HG03439 (cell line): ENCODE measurements at regions not wholly inside any gene's neighbourhood (a gene's known extent, or its start where the extent isn't known, plus 50 kb on each side); places are given as distances from the start of the nearest gene placed in this dataset.

Experiments
- ATAC-seq: cut with Tn5 transposase; IDR thresholded peaks from one replicate; pipeline ENCODE4 v1.9.1; 2021; ENCODE audit warnings: mild to moderate bottlenecking, moderate library complexity; ENCODE audit not compliant: unreplicated experiment

DNA sequence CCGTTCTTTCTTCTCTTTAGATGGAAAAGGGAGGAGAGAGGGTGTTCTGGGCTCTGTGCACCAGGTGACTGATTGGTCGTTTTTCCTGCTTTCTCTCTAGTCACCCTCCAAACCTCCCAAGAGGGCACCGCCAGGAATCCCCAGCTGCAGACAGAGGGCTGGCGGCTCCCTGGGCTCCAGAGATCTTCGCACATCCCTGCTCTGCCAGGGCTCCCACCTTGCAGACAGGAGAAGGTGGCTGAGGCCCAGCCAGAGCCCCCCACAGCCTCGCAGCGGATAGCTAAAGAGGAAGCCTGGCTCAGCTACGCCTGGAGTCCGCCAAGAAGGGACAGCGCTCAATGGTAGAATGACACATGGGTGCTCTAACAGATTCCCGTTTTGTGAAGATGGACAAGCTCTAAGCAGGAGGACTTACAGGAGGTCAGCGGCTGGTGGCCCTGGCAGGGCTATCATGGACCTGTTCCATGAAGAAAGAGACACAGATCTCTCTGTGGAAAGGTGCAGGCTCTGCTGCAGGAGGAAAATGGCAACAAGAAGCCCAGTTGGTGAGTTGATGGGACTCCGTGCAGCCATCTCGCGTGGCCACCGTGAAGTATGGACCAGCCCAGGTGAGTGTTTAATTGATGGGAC, 976.9 kb downstream of the BRD1 start:
- ATAC-seq: no peak

DNA sequence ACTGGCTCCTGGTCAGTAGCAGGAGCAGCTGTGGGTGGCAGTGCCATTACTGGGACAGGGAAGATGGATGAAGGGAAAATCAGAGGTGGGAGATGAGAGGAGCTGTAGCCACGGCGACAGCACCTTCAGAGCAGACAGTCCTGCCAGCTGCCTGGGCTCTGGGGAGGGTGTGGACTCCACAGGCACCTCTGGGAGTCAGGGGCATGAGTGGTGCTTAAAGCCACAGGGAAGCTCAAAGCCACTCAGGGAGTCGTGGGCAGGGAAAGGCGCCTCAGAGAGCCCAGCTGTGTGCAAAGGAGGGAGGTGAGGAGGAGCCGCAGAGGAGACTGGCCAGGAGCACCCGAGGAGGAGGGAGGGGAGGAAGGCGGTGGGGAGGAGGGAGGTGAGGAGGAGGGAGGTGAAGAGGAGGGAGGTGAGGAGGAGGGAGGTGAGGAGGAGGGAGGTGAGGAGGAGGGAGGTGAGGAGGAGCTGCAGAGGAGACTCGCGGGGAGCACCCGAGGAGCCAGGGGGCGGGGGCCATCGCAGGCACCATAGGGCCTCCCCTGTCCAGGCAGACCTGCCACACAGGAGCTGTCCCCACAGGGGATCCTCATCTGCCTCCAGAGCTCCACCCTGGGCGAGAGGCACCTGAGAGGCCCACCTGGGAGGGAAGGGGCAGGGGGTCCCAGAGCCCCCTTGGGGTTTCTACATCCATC, 977.6 kb downstream of the BRD1 start:
- ATAC-seq: no peak

DNA sequence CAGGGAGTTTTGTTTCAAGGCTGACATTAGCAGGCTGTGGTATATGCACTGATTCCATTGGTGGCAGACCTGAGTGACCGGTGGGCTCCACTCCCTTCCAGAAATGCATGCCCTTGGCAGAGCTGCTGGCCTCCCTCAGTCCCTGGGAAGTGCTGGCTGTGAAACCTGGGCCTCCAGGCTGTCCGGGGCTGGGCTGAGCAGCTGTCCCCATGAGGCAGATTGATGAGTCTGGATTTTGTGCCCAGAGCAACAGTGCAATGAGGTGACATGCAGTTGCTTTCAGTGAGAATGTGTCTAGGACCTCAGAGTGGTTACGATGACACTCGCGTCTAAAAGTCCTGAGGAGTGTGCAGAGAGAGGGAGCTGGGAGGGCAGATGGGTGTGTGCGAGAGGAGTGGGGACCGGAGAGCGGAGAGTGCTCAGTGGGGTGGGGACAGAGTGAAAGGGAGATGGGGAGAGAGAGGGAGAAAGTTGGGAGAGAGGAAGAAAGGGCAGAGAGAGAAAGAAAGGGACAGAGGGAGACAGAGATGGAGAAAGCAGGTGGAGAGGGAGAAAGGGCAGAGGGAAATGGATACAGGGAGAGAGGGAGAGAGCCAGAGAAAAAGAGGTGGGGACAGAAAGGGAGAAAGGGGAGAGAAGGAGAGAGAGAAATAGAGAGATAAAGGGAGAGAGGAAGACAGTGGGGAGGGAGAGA, 978.3 kb downstream of the BRD1 start:
- no peak for ATAC-seq

DNA sequence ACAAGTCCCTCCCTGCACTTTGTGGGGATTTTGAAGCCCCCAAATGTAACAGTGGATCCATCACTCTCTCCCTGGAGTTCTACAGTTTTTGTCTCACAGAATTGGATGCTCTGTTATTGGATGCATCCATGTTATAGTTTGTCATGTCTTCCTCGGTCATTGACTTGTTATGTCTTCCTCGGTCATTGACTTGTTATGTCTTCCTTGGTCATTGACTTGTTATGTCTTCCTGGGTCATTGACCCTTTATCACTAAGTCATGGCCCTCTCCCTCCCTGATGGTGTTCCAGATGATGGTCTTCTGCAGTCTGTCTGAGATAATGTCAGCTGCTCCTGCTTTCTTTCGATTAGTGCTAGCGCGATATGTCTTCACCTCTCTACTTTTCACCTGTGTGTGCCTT, 981.5 kb downstream of the BRD1 start:
- ATAC-seq: no peak

DNA sequence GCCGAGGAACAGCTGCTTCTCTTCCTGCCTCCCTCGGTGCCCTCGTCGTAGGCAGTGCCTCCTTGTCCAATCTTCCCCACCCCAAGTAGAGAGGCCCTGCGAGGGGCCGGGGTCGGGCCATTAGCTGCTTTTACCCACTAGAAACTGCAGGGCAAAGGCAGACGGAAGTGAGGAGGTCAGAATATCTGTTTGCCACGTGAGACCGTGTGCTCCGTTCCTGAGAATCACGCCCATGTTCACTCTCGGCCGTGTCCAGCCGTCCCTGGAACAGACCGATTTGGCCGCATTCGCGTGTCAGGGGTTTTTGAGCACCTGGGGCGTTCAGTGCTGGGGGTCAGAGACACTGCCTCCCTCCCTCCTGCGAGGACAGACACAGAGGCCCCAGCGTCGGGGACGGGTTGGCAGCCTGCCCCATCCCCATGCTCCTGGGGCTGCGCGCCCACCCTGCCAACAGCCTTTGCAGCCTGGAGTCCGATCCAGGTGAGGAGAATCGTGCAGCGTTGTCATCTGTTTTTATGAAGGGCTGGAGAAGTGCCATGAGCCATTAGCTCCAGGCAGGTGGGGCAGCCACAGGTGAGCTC, 982.2 kb downstream of the BRD1 start:
- ATAC-seq: no peak

DNA sequence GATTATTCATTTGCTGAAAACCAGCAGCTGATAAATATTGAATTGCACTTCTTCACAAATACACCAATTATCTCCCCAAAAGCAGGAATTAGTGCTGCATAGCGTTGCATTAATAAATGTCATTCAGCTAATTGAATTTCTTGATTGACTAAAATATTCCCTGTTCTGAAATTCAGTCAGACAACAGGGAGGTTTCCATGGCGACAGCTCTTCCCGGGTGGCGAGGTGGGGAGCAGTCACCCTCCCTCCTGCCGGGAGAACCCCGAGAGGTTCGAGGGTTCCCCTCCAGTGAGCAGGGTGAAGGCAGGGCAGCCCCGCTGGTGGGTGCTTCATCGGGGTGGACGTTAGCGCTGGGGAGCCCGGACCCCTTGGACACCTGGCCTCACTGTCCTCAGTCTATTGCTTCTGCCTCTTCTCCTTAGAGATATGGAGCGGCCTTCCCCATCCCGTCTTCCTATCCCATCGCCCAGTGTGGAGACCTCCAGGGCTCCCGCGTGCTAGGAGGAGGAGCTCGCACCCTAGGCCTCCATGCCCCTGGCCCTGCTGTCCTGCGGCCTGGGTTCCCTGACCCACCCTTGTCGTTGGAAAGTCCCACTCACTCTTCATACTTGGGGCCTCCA, 983.5 kb downstream of the BRD1 start:
- ATAC-seq: no peak

DNA sequence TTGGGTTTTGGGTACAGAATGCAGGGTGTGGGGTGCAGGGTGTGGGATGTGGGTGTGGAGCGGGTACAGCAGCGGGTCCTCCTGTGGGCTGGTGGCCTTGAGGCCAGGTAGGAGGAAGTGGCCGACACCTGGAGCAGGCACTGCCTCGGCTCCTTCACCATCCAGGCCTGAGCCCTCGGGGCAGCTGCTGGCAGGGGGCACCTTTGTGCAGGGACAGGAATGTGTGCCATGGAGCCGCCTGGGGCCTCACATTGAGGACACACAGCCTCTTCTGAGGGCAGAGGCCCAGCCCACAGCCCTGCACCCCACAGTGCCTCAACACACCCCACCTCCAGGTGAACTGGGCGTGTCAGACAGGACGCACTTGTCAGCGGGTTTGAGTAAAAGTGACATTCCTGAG, 984.0 kb downstream of the BRD1 start:
- ATAC-seq: no peak

DNA sequence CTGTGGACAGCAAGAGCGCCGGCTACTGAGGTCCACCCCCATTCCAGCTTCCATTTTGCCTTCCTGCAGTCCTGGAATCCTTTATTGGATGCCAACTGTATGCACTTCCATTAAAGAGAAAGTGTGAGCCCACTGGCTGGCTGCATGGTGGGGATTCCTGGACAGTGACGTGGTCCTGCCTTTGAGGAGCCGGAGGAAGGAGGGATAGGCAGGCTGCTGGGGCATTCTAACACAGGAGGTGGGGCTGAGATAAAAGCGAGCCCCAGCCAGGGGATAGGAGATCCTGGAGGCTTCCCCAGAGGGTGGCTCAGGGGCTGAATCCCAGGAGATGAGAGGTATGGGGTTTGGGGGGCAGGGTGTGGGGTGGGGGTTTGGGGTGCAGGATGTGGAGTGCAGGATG, 984.7 kb downstream of the BRD1 start:
- no peak for ATAC-seq

DNA sequence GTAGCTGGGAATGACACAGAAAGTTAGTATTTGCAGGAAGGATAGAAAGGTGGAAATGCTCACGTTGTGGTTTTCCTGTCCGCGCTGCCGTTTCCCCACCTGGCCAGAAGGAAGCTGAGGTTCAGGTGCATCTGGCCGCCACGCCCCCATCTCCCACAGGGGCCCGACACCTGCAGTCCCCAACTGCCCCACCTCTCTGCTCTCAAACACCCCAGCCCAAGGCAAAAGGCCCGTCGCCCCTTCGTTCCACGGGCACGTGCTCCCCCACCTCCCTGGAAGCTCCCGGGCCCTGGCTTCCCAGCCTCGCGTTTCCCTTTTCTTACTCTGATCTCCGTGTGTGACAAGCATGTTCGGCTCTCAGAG, 985.1 kb downstream of the BRD1 start:
- ATAC-seq: no peak

DNA sequence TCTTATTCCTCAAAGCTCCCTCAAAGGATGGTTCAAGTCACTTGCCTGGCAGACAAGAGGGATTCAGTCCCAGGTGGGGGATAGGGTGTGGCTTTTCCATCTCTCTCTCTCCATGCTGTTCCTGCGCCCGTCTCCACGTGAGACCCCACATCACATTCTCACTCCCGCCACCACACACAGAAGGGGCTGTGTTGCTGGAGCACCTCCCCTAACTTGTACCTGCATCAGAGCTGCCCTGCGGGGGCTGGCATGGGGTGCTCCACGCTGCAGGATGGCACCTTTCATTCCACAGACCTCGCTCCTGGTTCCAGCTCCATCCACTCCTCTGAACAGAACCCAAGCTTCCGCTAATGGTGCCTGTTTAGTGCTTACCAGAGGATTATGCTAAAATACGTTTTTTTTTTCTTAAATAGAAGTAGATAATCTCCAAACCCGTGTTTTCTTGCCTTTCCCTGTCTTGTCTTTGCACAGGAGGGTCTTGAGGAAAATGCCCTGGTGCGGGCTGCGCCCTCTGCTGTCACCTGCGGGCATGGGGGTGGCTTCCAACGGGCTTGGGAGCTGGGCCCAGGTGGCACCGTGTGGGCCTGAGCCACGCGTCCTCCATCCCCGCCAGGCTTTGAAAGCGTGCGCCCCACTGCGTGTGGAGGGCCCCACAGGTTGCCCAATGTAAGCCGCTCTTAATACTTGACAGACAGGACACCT, 985.6 kb downstream of the BRD1 start:
- no peak for ATAC-seq

DNA sequence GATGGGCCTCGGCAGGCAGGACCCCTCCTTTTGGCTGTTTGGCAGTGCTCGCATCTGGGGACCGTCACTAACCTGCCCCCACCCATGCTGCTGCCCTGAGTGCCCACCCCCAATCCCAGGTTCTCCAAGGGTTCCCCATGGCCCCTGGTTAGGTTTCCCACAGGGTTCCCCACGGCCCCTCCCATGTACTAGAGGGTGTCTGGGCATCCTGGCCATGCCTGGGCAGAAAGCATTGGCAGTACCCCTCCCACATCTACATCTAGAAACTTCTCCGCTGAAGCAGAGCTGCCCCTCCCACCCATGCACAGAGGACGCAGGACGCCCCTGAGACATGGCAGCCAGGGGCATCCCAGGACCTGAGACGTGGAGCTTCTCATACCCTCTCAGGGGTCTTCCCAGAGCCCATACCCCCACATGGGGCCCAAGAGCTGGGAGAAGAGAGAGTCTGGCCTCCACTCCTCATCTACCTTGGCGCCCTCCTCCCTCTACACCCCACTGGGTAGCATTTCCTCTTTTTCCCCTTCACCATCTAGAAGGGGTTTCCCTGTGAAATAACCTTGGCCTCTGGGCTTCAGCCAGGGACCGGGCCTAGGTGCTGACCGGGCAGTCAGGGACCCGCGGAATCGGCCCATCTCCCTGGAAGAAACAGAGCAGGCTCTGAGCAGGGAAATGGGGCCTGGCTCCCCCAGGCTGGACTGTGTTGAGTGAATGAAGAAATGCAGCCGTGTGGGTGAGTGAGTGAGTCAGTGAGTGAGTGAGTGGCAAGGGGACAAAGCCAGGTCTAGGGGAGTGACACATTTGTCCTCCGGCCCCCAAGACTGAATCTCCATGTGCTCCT, 987.3 kb downstream of the BRD1 start:
- ATAC-seq: no peak

DNA sequence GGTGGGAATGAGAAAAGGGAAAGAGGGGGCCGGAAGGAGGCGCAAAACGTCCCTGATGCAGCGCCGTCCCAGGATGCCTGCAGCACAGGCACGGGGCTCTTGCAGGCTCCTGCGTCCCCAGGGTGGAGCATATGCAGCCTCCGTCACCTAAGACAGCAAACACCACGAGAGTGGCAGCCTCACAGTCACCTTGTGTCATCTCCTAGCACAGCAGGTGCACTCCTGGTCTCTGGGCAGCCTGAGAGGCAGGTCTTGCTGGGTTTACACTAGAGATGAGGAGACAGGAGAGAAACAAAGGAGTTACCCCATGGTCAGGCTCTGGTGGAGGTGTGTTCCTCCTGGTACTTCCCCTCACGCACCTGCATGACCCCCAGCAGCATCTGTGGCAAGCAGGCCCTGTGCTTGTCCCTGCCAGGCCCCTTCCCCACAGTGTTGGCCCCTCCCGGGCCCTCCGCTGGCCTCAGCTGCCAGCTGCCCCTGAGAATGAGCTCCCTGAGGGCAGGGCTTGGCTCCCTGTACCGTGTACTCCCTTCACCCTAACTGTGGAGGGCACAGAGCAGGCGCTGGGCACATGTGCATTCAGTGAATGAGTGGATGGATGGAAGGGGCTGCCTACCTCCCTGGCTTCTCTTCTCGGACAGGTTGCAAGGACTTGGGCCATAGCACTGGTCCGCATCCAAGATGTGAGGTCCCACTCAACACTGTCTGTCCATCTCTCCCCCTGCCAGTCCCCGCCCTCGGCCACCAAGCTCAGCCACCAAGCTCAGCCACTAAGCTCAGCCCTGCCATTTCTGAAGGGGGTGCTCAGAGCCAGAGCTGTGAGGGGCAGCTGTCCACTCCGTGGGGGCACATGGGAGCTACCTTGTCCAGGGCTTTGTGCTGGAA, 988.6 kb downstream of the BRD1 start:
- ATAC-seq: no peak

DNA sequence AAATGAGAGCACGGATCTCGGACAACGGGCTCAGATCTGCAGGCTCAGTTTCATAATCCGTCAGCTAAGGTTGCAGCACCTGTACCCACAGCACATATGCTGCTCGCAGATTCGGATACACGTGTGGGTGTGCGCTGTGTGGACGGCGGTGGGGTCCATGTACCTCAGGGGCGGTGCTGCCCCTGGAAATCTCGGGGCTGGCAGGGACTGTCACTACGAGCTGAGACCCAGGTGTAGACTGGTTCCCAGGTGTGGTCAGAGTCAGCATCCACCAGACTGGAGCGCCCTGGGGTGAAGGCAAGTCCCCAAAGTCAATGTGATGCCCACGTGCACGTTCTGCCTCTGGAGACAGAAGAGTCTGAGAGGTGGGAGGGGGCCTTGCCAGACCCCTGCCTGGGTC, 989.3 kb downstream of the BRD1 start:
- ATAC-seq: no peak

DNA sequence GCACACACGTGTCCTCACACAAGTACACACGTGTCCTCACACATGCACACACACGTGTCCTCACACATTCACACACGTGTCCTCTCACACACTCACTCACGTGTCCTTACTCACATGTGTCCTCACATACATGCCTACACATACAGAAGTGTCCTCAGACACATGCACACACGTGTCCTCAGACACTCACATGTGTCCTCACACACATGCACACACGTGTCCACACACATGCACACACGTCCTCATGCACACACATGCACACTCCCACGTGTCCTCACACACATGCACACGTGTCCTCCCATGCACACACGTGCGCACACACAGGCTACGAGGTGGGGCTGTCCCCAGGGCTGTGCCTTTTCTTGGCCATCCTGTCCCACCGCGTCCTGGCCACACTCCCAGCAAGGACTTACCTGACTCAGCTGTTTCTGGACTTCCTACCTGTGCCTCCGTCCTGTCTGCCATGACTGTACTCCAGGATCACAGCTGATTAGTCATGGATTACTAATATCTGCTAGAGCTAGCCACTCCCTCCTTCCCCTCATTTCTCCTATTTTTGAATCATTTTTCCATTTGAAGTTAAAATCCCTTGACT, 990.2 kb downstream of the BRD1 start:
- ATAC-seq: no peak

DNA sequence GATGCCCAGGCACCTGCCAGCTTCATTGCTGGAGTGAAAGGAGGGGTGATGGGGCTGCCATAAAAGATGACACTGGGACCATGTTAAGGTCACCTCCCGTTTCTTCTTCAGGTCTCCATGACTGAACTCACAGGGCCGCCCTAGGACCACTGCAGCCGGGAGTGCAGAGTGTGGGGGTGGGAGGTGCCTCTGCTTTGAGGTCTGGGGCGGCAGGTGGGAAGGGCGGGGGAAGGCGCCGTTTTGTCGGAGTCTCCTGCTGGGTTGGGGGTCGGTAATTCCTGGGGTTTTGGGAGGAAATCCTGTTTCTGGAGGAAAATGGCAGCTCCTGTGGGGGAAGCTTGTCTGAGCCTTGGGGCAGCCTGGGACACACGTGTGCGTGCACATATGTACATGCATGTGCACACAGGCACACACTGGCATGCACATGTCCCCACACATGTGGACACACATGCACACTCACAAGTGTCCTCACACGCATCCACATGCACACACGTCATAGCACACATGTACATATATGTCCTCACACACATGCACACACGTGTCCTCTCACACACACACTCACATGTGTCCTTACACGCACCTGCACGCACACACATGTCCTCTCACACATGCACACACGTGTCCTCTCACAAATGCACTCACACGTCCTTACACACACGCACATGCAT, 990.9 kb downstream of the BRD1 start:
- ATAC-seq: no peak

DNA sequence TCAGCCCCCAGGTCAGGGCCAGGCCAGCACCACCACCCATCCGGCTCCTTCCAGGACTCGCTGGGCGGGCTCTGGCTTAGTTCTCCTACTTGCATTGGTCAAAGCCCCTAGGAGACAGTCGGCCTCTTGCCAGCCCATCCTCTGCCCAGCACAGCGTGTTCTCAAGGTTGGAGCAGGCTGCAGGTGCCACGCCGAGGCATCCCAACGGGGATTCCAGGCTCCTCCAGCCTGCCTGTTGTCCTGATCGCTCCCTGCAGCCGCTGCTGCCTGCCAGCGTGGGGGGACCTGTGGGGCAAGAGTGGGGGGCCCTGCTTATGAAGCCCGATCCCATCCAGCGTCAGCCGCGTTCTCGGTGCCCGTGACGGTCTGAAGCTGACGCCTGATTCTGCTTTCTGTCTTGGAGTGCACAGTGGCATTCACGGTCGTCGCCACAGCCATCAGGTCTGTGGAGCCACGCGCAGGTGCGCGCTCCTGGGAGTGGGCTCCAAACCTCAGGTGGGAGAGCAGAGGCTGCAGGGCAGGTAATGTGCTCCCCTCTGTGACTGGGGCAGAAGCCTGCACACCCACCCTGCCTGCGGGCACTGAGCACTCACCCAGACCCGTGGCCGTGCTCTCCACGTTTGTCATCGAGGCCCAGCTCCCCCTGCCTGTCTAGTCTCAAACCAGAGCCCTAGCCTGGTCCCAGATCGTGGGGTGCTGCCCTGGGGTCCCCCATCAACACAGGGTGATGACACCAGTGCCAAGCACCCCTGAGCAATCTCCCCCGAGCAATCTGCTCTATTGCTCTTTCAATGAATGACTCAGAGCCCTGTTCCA, 991.6 kb downstream of the BRD1 start:
- ATAC-seq: no peak

DNA sequence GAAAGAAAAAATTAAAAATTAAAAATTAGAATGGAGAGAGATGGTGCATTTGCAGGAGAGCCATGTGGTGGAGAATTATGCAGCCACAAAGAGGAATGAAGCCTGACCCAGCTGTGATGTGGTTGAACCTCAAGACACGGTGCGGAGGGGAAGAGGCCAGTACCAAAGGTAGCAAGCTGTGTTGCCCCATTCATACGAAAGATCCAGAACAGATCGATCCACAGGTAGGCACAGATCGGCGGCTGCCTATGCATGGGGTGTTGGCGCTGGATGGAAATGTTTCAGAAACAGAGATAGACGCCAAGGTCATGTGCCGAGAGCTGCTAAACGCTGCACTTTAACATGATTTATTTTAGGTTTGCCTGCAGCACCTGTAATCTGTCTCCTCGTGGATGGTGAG, 992.3 kb downstream of the BRD1 start:
- no peak for ATAC-seq
